GM21447 (cell line): ENCODE measurements at regions not wholly inside any gene's neighbourhood (a gene's known extent, or its start where the extent isn't known, plus 50 kb on each side); places are given as distances from the start of the nearest gene placed in this dataset.

Source experiments
- ATAC-seq: cut with Tn5 transposase; IDR thresholded peaks from one replicate; pipeline ENCODE4 v1.9.1; 2021; ENCODE audit not compliant: unreplicated experiment

DNA sequence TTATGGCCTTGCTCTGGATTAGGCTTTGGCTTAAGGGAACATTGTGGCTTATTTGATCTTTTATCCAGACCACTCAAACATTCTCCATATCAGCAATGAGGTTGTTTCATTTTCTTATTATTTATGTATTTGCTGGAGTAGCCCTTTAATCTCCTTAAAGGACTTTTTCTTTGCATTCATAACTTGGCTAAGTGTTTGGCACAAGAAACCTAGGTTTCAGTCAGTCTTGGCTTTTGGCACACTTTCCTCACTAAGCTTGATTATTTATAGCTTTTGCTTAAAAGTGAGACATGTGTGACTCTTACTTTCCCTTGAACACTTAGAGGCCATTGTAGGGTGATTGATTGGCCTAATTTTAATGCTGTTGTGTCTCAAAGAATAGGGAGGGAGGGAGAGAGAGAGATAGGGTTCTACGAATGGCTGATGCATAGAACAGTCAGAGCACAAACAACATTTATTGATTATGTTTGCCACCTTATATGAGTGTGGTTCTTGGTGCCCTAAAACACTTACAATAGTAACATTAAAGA is 2265.3 kb upstream of the C9orf72 start:
- no peak for ATAC-seq

DNA sequence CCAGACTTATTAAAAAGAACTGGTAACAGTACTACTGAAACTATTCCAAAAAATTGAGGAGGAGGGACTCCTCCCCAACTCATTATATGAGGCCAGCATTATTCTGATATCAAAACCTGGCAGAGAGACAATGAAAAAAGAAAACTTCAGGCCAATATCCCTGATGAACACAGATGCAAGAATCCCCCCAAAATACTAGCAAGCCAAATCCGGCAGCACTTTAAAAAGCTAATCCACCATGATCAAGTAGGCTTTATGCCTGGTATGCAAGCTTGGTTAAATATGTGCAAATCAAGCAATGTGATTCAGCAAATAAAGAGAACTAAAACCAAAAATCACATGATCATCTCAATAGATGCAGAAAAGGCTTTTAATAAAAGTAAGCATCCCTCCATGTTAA is 2271.0 kb upstream of the C9orf72 start:
- no peak for ATAC-seq

DNA sequence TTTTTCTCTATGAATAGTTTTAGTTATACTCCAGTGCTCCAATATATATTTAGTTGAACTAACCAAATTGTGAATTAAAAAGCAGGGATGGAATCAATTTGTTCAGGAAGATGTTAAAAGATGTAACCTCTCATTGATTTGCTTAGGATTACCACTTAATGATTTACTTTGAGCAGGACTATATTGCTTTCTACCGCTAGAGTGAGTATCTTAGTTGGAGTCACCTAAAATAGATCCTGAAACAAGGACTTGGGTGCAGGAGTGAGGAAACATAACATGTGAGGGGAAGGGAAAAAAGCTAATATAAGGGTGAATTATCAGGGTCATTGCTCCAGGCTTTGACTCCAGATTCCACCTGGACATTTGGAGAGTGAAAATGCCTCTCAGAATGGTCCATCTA is 2277.4 kb upstream of the C9orf72 start:
- ATAC-seq, result no peak

DNA sequence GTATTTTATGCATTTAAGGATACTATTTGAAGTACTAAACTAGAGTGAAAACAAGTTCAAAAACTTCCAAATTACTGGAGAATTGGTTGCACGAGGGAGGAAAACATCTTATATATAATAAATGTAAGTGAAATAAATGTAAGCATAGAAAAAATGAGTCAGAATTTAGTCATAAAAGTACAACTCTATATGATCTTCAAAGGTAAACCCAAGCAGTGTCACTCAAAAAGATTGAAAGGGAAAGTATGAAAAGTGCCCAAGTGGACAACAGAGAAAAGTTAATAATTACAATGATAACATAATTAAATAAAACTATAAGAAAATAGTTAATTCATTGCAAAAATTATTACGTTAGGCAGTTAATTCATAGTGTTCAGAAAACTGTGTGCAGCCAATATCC is 2288.5 kb upstream of the C9orf72 start:
- ATAC-seq, result no peak

DNA sequence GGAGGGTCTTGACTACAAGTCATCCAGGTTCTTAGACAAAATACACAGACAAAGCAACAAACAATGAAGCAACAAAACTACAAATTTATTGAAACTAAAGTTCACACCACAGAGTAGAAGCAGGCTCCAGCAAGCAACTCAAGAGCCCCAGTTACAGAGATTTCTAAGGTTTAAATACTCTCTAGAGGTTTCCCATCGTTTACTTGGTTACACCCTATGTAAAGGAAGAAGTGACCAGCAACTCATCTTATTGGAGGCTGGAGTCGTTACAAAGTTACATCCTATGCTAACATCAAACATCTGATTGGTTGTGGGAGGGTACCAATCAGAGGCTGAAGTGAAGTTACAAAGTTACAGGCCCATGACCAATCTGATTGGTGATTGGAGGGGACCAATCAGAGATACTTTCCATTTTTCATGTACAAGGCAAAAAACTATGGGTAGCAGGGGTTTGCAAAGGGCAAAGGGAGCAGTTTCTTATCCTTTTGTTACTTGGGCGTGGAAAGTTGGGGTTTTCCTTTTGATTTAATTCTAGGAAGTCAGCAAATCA is 2292.6 kb upstream of the C9orf72 start:
- ATAC-seq, result no peak

DNA sequence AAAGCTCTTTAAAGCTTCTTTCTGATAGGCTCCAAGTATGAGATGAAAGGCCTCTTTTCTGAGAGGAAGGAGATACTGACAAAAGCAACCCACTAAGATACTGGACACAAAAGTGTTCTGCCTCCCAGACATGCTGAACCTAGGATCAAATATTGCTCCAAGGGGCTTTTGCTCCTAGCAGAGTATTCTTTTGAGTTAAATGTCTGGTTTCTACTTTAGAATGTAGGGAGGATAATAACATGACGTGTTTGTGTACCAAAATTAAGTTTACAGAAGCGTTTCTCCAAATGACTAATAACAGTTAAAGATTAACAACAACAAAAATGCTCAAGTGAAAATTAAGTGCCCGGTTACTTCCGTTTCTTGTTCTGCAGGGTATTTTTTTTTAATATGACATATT is 2293.3 kb upstream of the C9orf72 start:
- no peak for ATAC-seq

DNA sequence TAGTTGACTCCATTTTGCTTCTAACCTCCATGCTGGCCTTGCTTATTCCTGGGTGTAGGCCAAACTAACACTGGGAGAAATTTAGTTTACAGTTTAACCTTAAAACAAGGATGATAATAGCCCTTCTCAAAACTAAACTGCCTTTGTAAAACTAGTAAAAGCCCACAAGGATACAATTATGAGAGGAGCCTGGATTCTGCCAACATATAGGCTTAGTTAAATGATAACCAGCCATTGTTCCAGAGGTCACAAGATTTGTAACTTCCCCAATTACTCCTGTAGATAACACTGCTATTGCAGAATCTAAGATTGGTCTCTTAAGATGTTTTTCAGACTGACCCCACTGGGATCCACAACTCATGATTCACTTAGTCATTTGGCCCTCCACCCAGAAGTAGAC is 2300.3 kb upstream of the C9orf72 start:
- ATAC-seq, result no peak

DNA sequence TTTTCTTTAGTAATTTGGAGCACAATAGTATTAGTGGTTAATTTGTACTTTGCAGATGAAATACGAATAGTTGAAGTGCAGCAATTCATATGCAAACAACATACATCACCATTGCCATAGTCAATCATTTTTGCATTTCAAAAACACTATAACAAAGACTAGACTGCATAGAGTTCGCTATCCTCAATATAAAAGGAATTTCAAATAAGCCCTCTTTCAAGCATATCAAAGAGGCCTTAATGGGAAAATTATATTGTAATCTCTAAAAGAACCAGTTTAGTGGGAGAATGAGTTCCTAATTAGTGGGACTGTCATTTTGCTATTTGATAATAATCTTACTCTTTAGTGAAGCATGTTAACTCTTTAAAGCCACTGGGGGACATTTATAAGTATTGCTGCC is 2302.3 kb upstream of the C9orf72 start:
- ATAC-seq, result no peak

DNA sequence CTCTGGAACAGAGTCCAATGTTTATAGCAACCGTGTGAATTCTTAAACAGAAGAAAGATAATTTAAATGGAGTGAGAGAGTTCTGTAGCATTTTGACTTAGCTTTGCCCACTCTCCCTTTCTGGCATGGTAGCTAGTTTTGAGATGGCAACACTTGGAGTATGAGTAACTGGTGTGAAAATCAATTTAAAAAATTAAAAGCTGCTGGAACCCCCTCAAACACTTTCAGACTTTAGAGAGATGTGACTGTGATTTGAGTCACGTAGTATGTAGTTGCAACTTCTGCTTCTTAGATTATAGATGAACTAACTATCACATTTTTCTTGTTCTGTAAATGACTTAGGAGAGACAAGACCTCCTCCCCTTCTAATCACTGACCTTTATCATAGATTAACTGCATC is 2309.5 kb upstream of the C9orf72 start:
- ATAC-seq, result no peak

DNA sequence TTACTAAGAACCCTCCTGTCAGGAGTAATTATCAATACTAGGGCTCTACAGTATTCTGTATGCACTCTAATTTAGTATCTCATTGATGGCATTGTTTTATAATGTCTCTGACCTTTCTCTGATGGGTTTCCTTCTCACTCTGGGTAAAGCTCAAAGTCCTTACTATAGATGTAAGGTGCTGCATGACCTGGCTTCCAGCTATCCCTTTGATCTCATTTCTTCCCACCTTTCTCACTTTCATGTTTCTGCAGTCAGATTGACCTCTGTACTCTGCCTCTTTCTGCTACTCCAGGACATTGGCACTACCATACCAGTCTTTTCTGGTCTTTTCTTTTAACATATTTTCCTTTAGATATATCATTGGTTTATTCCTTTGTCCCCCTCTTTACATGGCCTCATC is 2332.8 kb upstream of the C9orf72 start:
- ATAC-seq, result no peak

DNA sequence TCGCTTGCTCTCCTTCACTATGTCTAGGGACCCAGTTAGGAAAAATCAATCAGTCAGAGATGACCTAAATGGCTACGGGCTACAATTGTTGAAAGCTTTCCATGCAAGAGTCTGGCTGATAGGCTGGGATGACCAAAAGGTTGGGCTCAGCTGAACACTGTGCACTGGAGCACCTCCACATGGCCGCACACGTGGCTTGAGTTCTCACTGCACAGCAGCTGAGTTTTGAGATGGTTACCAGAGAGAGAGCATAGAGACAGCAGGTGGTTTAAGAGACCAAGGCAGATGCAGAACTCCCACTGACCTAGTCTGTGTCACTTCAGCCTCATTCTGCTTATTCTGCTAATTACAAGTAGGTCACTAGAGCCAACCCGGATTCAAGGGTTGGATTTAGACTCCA is 2354.8 kb upstream of the C9orf72 start:
- no peak for ATAC-seq

DNA sequence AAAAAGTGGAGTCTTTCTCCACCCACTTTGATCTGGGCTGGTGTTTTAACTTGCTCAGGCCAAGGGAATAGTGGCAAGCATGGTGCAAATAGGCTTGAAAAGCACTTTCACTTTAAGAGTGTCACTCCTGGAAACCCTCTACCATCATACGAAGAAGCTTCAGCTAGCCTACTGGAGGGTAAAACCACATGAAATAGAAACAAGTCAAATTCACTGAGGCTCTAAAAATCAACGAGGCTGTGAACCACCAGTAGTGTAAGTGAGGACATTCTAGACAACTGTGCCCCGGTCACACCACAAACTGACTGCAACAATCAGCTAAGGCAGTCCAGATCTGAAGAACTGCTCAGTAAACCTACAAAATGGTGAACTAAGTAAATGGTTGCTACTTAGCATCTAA is 2366.3 kb upstream of the C9orf72 start:
- no peak for ATAC-seq

DNA sequence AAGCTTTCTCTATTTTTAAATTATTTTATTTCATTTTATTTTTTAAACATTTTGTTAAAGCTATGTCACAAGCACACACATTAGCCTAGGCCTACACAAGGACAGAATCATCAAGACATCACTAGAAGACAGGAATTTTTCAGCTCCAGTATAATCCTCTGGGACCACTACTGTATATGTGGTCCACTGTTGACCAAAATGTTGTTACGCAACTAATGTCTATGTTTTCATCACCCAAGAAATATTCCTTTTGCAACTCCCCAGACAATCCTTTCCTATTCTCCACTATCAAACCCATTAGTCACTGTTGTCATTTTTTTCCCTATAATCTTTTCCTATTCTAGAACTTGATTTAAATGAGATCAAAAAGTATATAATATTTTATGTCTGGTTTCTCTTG is 2371.7 kb upstream of the C9orf72 start:
- ATAC-seq, result no peak

DNA sequence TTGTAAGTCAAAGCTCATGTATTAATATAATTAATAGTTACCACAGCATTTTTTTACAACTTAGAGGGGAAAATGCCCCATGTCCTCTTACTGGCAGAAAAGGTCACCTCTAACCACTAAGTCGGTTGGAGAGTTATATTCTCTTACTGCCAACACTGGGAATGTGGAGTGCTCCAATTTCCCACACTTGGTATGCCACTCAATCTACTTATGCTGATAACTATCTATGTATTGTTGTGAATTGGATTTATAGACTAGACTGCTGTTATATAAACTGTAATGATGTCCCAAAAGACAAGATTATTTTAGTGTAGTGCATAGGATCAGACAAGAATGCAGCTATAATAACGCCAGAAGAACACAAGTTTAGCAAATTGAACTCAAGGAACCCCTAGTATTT is 2385.2 kb upstream of the C9orf72 start:
- ATAC-seq, result no peak

DNA sequence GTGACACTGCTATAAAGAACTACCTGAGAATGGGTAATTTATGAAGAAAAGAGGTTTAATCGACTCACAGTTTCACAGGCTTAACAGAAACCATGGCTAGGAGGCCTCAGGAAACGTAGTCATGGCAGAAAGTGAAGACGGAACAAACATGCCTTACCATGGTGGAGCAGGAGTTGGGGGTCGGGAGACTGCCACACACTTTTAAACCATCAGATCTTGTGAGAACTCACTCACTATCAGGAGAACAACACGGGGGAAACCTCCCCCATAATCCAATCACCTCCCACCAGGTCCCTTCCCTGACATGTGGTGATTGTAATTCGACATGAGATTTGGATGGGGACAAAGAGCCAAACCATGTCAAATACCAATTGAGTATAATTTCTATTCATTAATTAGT is 2392.6 kb upstream of the C9orf72 start:
- ATAC-seq, result no peak

DNA sequence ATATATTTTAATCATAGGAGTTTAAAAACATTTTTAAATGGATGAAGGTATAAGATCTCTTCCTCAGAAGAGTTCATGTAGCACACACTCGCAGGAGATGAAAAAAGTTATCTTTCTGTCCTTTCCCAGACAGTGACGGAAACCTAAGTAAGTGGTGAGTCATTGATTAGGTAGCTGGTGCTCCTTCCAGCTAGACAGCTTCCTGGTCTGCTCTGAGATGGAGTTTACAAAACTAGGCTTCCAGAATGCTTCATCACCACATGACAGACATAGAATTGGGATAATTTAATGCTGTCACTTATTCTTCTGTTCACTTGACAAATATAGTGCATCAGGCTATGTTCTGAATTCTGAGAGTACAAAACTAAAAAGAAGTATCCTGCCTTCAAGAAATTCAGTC is 2393.0 kb upstream of the C9orf72 start:
- ATAC-seq, result no peak

DNA sequence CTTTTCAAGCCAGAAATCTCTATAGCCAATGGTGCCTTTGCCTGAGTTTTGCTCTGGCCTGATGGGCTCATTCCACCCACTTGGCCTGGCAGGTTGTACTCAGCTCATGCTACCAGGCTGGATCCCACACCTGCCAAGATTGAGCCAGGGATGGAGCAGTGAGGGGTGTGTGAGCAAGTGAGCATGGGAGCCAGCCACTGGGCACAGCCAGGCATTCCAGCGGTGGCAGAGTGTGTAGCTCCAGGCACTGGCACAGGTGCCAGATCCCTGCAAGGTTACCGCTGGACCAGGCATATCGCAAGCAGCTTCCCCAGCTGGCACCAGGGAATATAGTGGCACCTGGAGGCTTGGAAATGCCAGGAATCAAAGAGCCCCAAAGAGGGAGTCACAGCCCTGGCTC is 2395.6 kb upstream of the C9orf72 start:
- no peak for ATAC-seq

DNA sequence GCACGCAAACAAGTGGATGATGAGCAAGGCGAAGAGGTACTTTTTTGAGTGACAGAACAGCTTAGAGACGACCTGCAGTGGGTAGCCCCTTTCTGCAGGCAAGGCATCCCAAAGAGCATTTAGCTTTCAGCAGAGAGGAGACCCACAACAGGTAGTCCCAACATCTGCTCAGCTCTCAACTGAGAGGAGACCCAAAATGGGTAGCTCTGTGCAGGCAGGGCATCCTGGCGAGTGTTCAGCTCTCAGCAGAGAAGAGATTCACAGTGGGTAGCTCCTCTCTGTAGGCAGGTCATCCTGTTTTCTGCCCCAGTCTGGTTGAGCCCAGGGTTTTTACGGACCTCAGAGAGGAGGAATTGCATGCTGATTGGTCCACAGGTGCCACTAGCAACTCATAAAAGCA is 2396.1 kb upstream of the C9orf72 start:
- ATAC-seq, result no peak

DNA sequence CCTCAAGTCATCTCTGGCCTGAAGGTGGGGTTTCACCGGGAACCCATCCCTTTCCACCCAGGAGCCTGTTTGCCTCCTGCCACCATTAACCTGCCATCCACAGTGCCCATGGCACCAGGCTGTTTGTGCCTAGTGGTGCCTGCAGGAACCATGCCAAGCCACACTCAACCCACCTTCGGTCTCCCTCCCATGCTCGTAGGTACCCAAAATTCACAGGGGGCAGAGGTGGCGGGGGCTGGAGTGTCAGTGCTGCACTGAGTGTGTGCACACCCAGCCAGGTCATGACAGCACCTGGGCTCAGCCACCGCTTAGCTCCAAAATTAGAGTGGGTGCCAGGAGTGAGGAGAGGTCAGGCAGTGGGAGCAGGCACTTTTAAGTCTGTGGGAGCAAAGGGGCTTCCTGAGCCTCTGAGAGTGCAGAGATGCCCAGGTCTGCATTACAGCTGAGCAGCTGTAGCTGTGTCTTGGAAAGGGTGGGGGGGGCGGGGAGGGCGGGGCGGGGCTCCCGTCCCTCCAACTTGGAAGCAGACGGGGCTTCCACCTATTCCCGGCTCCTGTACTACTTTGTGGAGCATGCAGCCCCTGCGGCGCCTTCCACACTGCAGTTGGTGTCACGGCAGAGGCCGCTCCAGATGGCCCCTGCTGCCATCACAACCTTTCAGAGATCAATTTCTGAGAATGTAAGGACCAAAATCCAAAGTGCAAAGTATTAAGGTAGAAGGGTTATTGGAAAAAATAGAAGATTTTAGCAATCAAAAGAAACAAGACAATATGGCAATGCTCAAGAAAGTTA is 2396.8 kb upstream of the C9orf72 start:
- no peak for ATAC-seq

DNA sequence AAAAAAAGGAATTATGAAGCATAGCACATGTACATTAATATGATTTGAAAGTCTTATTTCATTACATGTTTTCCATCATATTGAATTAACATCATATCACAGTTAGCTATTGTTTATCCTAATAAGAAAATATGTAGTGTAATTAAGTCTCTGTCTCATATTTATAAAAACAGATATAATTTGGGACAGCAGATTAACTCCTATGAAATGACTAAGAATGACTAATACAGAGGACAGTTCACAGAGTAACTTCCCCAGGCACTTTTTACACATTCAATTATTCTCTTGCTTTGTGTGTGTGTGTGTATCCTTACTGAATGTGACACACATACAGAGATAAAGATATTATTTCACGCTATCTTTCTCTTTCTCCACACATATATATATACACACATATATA is 2400.9 kb upstream of the C9orf72 start:
- ATAC-seq, result no peak

DNA sequence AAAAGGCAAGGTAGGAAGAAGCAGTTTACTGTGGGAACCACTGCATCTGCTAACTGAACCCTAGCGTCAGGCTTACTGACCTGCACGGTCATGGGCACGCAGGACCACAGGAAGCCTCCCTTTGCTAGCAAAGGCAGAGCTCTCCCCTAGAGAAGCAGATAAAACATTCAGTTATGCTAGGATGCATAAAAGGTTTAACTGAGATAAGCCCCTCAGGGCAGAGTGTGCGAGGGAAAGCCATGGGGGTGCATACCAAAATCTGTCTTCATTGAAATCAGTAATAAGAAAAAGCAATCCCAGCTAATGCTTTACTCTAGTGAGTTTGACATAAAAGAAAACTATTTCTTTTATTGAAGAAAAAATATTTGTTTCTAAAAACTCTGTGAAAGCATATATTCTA is 2403.7 kb upstream of the C9orf72 start:
- no peak for ATAC-seq

DNA sequence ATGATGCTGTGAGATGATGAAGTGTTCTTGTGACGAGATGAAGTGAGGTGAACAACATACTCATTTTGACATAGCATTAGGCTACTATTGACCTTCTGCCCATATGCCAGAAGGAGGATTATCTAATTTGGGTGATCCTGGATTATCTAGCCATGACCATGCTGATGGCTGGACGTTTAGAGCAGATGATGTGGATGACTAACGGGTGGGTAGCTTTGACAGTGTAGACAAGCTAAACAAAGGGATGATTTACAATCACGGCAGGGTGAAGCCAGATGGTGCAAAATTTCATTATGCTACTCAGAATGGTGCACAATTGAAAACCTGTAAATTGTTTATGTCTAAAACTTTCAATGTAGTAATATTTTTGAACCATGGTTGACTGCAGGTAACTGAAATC is 2403.4 kb upstream of the ACO1 start:
- no peak for ATAC-seq

DNA sequence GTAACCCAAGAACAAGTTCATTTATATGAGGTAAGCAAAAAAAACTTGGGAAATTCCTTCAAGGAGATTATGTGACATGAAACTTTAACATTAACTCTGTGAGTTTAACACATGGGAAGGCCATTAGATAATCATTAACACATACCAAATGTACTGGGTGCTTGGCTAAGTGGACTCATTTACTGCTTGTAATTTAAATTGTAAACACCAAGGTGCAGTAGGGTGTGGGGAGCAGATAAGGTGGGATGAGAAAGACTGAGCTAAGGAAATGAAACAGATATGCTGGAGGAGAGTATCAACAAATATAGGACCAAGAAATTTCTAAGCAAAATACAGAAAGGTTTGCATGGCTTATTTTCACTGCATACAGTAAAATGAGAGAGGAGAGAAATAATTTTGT is 2384.8 kb upstream of the ACO1 start:
- ATAC-seq, result no peak
